GM23338 (cell line): ENCODE measurements at regions not wholly inside any gene's neighbourhood (a gene's known extent, or its start where the extent isn't known, plus 50 kb on each side); places are given as distances from the start of the nearest gene placed in this dataset.

ENCODE experiments used
- ATAC-seq: fragments of 200-7000 bp; cut with Tn5 transposase; 3 replicates; pipeline ENCODE4 v1.9.1; 2020
- DNase-seq: peaks from one replicate; pipeline ENCODE4 v3.0.0-alpha.2; 2015; ENCODE audit warnings: low spot score
- H2AFZ ChIP-seq: fragments of 200-600 bp; sonication (generic); 2 replicates; pipeline ENCODE4 v1.8.0; 2016; ENCODE audit warnings: antibody characterized with exemption, mild to moderate bottlenecking, moderate library complexity
- H3F3A ChIP-seq: fragments of 200-600 bp; sonication (generic); replicated peaks from 2 replicates; pipeline ENCODE4 v1.8.0; 2017; ENCODE audit warnings: antibody characterized with exemption, mixed run types, low read depth
- H3K27ac ChIP-seq: fragments of 200-600 bp; sonication (generic); 2 replicates; pipeline ENCODE4 v1.6.1; 2016; ENCODE audit warnings: low read depth
- H3K27me3 ChIP-seq: fragments of 200-600 bp; sonication (generic); 2 replicates; pipeline ENCODE4 v1.8.0; 2016; ENCODE audit warnings: mild to moderate bottlenecking, mixed run types, moderate library complexity; ENCODE audit not compliant: insufficient read depth
- H3K36me3 ChIP-seq: fragments of 200-600 bp; sonication (generic); 2 replicates; pipeline ENCODE4 v1.8.0; 2016; ENCODE audit warnings: mild to moderate bottlenecking; ENCODE audit not compliant: insufficient read depth
- H3K4me1 ChIP-seq: fragments of 200-600 bp; sonication (generic); 2 replicates; pipeline ENCODE4 v1.8.0; 2016; ENCODE audit warnings: mild to moderate bottlenecking, moderate library complexity; ENCODE audit not compliant: insufficient read depth
- H3K4me2 ChIP-seq: fragments of 200-600 bp; sonication (generic); 2 replicates; pipeline ENCODE4 v1.7.1; 2017; ENCODE audit warnings: mixed run types
- H3K4me3 ChIP-seq: fragments of 200-600 bp; sonication (generic); 2 replicates; pipeline ENCODE4 v1.6.1; 2016; ENCODE audit warnings: mixed run types
- H3K79me2 ChIP-seq: fragments of 200-600 bp; sonication (generic); replicated peaks from 2 replicates; pipeline ENCODE4 v1.8.0; 2017; ENCODE audit warnings: mild to moderate bottlenecking; ENCODE audit not compliant: insufficient read depth
- H3K9me2 ChIP-seq: fragments of 200-600 bp; sonication (generic); 2 replicates; pipeline ENCODE4 v1.8.0; 2017; ENCODE audit not compliant: insufficient read depth
- H4K20me1 ChIP-seq: fragments of 200-600 bp; sonication (generic); replicated peaks from 2 replicates; pipeline ENCODE4 v1.8.0; 2017; ENCODE audit warnings: mild to moderate bottlenecking; ENCODE audit not compliant: insufficient read depth
- H3K27ac Mint-ChIP-seq: 2 replicates; pipeline ENCODE4 v1.8.0; 2020; ENCODE audit warnings: inconsistent platforms, mild to moderate bottlenecking, moderate library complexity, mixed read lengths
- H3K27me3 Mint-ChIP-seq: 3 replicates; pipeline ENCODE4 v1.8.0; 2022; ENCODE audit warnings: low read depth, mild to moderate bottlenecking, moderate library complexity, mixed read lengths, inconsistent platforms; ENCODE audit not compliant: insufficient read depth, poor library complexity
- H3K36me3 Mint-ChIP-seq: 3 replicates; pipeline ENCODE4 v1.8.0; 2021; ENCODE audit warnings: low read depth, mild to moderate bottlenecking, inconsistent platforms, moderate library complexity, mixed read lengths
- H3K4me1 Mint-ChIP-seq: 3 replicates; pipeline ENCODE4 v1.8.0; 2020; ENCODE audit warnings: mild to moderate bottlenecking, inconsistent platforms, mixed read lengths
- H3K4me3 Mint-ChIP-seq: 3 replicates; pipeline ENCODE4 v1.8.0; 2021; ENCODE audit warnings: moderate library complexity, mild to moderate bottlenecking, inconsistent platforms, mixed read lengths
- H3K9me3 Mint-ChIP-seq: 3 replicates; pipeline ENCODE4 v1.8.0; 2020; ENCODE audit warnings: moderate library complexity, mild to moderate bottlenecking, inconsistent platforms, mixed read lengths
- CREB1 ChIP-seq: fragments of 250-450 bp; sonication (Bioruptor Pico); IDR thresholded peaks from 2 replicates; pipeline ENCODE4 v1.5.0; 2020; ENCODE audit warnings: low read depth, mild to moderate bottlenecking, moderate library complexity
- JUNB ChIP-seq: IDR thresholded peaks from one replicate; pipeline ENCODE4 v1.6.1; 2016; ENCODE audit warnings: antibody characterized with exemption; ENCODE audit not compliant: unreplicated experiment
- POLR2AphosphoS5 ChIP-seq: IDR thresholded peaks from 2 replicates; pipeline ENCODE4 v1.6.1; 2016; ENCODE audit warnings: antibody characterized with exemption, low read depth
- ZNF114 ChIP-seq: fragments of 250-450 bp; sonication (Bioruptor Pico); IDR thresholded peaks from 2 replicates; pipeline ENCODE4 v1.5.0; 2020; ENCODE audit warnings: mild to moderate bottlenecking, moderate library complexity
- ZNF331 ChIP-seq: fragments of 250-450 bp; sonication (Bioruptor Pico); IDR thresholded peaks from 2 replicates; pipeline ENCODE4 v1.5.0; 2020; ENCODE audit warnings: low read depth, mild to moderate bottlenecking, moderate library complexity
- TF ChIP-seq, protein P1 (sequence below): IDR thresholded peaks from one replicate; pipeline ENCODE4 v1.6.1; 2018; ENCODE audit warnings: antibody characterized with exemption; ENCODE audit not compliant: unreplicated experiment
- TF ChIP-seq, protein P2 (sequence below), 2 experiments: fragments of 200-600 bp in 1 of 2; sonication (generic) in 1 of 2; conservative IDR thresholded peaks; 2 replicates each; pipeline versions ENCODE4 v1.5.1 to v1.6.1; 2016 to 2017; ENCODE audit warnings: antibody characterized with exemption in 2 of 2, low read depth in 2 of 2, mild to moderate bottlenecking in 2 of 2, moderate library complexity in 1 of 2

DNA sequence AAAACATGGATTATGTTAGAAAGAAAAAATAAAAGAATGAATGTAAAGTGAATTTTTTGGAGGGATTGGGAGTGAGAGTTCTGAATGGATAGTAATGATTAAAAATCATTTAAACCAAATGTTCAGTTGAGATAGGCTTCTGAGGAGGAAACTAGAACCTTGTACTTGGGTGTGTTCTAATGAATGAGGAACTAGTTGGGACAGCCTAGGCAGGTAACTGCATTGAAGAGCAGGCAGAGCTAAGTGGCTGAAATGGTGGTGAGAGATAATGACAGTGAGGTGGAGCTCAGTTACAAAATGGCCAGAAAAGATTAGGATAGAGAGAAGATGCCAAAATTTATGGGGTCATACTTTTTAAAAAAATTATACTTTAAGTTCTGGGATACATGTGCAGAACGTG is 132.9 kb downstream of the ATP23 start:
- no peaks in the 10 kb centered on the region; the same call in none of the 2 replicates for H3K9me2 ChIP-seq
- H3K27ac Mint-ChIP-seq = no peak overlapping the region
- no peak overlapping the region for H3K4me3 Mint-ChIP-seq
- no peak for DNase-seq
- H3K27me3 Mint-ChIP-seq = no peaks in the 10 kb centered on the region
- no peaks in the 10 kb centered on the region for H3K36me3 ChIP-seq
- H3K4me2 ChIP-seq = no peak overlapping the region
- no peaks in the 10 kb centered on the region for H3F3A ChIP-seq
- no peaks in the 10 kb centered on the region for H3K36me3 Mint-ChIP-seq
- H3K27ac ChIP-seq = no peak overlapping the region
- H3K27me3 ChIP-seq = no peaks in the 10 kb centered on the region
- no peak for ATAC-seq
- H4K20me1 ChIP-seq = no peaks in the 10 kb centered on the region
- no peak for TF ChIP-seq CREB1 (CRISPR knock-in tag)
- TF ChIP-seq ZNF331 (CRISPR knock-in tag) = no peak
- no peaks in the 10 kb centered on the region; the same call in 1 of the 2 replicates for H3K4me1 ChIP-seq
- H2AFZ ChIP-seq = no peak overlapping the region
- H3K79me2 ChIP-seq = no peaks in the 10 kb centered on the region
- H3K4me1 Mint-ChIP-seq = peaks cover 9% of the 10 kb centered on the region; the same call in 2 of the 3 replicates
- H3K9me3 Mint-ChIP-seq = peaks cover 4% of the 10 kb centered on the region; the same call in 2 of the 3 replicates
- H3K4me3 ChIP-seq = no peak overlapping the region

DNA sequence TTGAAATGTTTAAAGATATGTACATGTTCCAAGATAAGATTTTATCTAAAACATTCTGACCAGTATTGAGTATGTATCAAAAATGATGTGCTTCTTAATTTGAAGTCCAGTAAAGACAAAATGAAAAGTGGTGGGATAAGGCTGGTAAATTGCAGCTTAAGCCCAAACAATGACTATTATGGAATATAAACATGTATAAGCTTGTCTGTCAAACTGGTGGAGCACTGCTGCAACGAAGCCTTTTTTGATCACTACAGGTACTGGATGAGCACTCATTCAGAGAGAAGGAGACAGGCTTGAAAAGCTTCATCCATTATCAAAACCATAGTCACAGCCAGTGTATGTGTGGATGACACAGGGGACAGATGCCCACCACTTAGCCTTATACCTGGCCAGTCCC is 138.4 kb downstream of the ATP23 start:
- Mint-ChIP-seq H3K9me3 (no peaks in the 10 kb centered on the region), H3K4me3 (no peak overlapping the region), H3K4me1 (peaks cover 4% of the 10 kb centered on the region; the same call in 1 of the 3 replicates), H3K27me3 (no peaks in the 10 kb centered on the region), H3K27ac (no peak overlapping the region), H3K36me3 (no peaks in the 10 kb centered on the region)
- no peak for ATAC-seq
- Histone ChIP-seq H4K20me1 (no peaks in the 10 kb centered on the region), H3K9me2 (0 out of 2 replicates have a peak, but pooled peaks cover 3% of the 10 kb centered on the region), H3K36me3 (no peaks in the 10 kb centered on the region), H3K79me2 (no peaks in the 10 kb centered on the region), H3F3A (no peaks in the 10 kb centered on the region), H2AFZ (no peak overlapping the region), H3K27ac (no peak overlapping the region), H3K4me3 (no peak overlapping the region), H3K27me3 (no peaks in the 10 kb centered on the region), H3K4me2 (no peak overlapping the region), H3K4me1 (no peaks in the 10 kb centered on the region)
- no peak for DNase-seq
- no peak for TF ChIP-seq JUNB

DNA sequence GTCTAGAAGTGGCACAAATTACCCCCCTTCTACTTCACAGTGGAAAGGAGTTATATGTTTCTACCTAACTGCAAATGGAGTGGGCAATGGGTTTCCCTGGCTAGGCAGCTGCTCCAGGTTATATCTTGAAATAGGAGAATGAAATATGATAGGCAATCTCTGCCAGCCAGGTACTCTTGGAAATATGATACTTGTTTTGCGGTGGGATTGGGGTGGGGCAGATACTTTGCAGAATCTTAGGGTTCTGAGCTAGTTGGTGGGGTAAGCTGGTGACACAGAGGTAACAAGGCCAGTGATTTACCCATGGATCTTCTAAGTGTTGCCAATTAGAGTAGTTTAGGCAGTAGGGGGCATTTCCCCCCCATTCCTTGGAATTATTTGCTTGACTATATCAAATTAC is 140.1 kb downstream of the ATP23 start:
- Histone ChIP-seq H3K79me2 (no peaks in the 10 kb centered on the region), H3K36me3 (no peaks in the 10 kb centered on the region), H4K20me1 (no peaks in the 10 kb centered on the region), H3K27ac (no peak overlapping the region), H2AFZ (no peak overlapping the region), H3K27me3 (no peaks in the 10 kb centered on the region), H3K4me3 (no peak overlapping the region), H3K9me2 (peaks cover 15% of the 10 kb centered on the region), H3K4me2 (no peak overlapping the region), H3K4me1 (no peaks in the 10 kb centered on the region), H3F3A (no peaks in the 10 kb centered on the region)
- H3K27me3 Mint-ChIP-seq = no peaks in the 10 kb centered on the region
- H3K4me1 Mint-ChIP-seq = no peaks in the 10 kb centered on the region
- no peak overlapping the region for H3K4me3 Mint-ChIP-seq
- DNase-seq = no peak
- no peaks in the 10 kb centered on the region for H3K9me3 Mint-ChIP-seq
- no peak overlapping the region for H3K27ac Mint-ChIP-seq
- no peaks in the 10 kb centered on the region for H3K36me3 Mint-ChIP-seq
- ATAC-seq = no peak
- TF ChIP-seq ZNF114 (CRISPR knock-in tag) = no peak
- no peak for TF ChIP-seq JUNB
- no peak for TF ChIP-seq POLR2AphosphoS5
- TF ChIP-seq, protein P1, sequence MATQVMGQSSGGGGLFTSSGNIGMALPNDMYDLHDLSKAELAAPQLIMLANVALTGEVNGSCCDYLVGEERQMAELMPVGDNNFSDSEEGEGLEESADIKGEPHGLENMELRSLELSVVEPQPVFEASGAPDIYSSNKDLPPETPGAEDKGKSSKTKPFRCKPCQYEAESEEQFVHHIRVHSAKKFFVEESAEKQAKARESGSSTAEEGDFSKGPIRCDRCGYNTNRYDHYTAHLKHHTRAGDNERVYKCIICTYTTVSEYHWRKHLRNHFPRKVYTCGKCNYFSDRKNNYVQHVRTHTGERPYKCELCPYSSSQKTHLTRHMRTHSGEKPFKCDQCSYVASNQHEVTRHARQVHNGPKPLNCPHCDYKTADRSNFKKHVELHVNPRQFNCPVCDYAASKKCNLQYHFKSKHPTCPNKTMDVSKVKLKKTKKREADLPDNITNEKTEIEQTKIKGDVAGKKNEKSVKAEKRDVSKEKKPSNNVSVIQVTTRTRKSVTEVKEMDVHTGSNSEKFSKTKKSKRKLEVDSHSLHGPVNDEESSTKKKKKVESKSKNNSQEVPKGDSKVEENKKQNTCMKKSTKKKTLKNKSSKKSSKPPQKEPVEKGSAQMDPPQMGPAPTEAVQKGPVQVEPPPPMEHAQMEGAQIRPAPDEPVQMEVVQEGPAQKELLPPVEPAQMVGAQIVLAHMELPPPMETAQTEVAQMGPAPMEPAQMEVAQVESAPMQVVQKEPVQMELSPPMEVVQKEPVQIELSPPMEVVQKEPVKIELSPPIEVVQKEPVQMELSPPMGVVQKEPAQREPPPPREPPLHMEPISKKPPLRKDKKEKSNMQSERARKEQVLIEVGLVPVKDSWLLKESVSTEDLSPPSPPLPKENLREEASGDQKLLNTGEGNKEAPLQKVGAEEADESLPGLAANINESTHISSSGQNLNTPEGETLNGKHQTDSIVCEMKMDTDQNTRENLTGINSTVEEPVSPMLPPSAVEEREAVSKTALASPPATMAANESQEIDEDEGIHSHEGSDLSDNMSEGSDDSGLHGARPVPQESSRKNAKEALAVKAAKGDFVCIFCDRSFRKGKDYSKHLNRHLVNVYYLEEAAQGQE = no peak
- TF ChIP-seq, protein P2, sequence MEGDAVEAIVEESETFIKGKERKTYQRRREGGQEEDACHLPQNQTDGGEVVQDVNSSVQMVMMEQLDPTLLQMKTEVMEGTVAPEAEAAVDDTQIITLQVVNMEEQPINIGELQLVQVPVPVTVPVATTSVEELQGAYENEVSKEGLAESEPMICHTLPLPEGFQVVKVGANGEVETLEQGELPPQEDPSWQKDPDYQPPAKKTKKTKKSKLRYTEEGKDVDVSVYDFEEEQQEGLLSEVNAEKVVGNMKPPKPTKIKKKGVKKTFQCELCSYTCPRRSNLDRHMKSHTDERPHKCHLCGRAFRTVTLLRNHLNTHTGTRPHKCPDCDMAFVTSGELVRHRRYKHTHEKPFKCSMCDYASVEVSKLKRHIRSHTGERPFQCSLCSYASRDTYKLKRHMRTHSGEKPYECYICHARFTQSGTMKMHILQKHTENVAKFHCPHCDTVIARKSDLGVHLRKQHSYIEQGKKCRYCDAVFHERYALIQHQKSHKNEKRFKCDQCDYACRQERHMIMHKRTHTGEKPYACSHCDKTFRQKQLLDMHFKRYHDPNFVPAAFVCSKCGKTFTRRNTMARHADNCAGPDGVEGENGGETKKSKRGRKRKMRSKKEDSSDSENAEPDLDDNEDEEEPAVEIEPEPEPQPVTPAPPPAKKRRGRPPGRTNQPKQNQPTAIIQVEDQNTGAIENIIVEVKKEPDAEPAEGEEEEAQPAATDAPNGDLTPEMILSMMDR (conservative IDR thresholded peaks at IDR 0.05; ENCODE audit: low read depth in 2 of 2) = no peak
